Stimulated activated CD4-positive, alpha-beta T cell treated with anti-CD3 and anti-CD28 coated beads, Interleukin-15, amount 100 ng/mL, for 48 hours (primary cell): ENCODE measurements at regions not wholly inside any gene's neighbourhood (a gene's known extent, or its start where the extent isn't known, plus 50 kb on each side); places are given as distances from the start of the nearest gene placed in this dataset.

ENCODE experiments used
- DNase-seq, 2 donors: peaks; one replicate each; pipeline ENCODE4 v3.0.0-alpha.2; 2020; ENCODE audit warnings: low read depth in 2 of 2

DNA sequence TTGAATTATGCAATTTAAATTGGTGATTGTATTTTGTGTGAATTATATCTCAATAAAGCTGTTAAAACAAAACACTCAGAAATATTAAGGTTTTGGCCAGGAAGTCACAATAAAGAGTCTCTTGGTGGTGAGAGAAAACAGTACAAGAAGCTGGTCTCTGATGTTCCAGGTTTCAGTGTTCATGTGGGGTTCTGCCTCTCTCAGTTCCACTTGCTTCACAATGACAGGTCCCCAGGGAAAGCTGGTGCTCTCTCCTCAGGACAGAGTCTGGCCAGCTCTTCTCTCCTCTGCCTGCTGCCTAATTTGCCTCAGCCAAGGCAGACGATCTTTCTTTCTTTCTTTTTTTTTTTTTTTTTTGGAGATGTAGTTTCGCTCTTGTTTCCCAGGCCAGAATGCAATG, 342.9 kb upstream of the PLXNA2 start:
- DNase-seq: no peak

DNA sequence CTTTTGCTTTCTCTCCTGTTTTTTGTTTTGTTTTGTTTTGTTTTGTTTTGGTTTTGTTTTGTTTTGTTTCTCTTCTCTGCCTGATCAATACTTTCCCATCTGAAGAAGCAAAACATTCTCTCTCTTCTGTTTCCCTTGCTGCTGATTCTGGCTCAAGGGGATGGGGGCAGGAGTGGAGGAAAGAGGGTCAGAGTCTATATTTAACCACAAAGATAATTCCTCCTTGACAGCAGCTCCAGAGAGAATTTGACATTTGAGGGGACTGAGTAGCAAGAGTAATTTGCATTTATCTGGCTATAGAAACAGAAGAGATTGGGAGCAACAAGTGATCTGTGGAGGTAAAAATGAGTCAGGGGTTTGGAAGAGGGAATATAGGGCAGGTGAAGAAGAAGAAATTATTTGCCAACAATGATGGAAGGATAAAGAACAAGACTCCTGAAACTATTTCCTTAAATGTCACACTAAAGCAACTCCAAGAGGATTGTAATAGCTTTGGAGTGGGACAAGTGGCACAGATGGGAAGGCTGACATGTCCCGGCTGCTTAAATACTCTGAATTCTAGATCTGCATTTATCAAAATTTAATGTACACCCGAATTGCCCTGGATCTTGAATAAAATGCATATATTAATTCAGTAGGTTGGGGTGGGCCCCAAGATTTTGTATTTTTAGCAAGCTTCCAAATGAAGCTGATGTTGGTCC, 349.3 kb upstream of the PLXNA2 start:
- no peak for DNase-seq

DNA sequence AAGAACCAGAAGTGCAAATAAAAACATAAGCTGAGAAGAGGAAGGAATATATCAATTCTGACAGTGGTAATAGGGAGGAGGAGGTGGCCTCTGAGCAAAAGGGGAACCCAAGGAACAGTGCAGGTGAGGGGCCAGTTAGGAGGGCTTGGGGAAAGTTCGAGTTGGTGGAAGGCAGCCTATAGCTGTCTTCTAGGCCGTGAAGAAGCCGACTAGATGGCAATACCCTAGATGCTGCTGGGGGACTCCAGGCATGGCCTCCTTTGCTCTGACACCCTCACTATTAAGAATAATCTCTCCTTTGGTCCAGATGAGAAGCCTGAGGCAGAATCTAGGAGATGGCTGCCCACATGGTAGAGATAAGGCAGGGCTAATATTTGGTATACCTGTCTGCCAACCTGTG, 351.1 kb upstream of the PLXNA2 start:
- DNase-seq: no peak

DNA sequence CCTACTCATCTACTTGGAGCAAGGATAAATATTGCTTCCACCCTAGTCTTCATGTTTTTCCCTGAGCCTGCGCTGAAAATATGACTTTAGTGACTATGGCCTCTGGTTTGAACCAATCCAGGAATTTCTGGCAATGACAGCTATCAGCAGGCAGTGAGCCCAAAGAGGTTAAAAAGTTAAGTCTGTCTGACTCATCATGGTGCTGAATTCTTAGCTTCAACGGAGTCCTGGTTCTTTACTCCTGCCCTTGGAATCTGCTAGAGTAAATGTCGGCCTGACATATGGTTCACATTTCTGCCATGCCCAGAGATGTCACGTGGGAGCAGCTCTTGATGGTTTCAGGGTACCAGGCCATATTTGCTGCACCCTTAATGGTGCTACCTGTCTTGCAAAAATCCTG, 351.6 kb upstream of the PLXNA2 start:
- no peak for DNase-seq

DNA sequence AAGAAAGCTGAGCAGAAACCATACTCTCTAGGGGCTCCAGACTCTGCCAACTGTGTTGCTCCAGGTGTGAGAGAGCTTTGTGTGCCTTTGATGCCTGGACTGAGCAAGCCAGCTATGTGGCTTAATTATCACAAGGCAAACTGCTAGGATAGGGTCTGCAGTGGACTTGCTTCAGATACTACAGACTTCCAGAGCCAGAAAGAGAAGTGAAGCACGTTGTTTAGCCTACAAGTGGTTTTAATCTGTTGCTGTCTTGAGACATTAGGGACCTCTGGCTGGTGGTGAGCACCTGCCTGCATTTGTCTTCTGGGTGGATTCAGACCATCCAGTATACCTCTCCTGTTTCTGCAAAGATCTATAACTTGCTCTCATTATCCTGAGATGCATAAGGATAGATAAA, 353.4 kb upstream of the PLXNA2 start:
- no peak for DNase-seq

DNA sequence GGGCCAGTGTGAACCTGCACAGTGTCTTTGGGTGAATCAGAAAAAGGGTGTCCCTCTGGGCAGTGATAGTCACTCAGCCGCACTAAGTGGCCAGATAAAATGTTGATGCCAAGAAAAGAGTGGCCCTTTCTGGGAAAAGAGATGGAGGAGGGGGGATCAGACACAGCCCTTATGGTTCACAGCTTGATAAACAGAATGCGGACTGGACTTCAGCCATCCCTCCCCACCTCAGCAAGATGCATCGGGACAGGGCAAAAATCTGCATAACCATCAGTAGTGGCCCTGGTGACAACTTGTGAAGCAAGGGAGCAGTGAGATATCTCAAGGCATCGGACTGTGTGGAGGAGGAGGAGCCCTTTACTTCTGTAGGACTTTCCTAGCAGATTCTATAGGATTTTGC, 353.8 kb upstream of the PLXNA2 start:
- no peak for DNase-seq

DNA sequence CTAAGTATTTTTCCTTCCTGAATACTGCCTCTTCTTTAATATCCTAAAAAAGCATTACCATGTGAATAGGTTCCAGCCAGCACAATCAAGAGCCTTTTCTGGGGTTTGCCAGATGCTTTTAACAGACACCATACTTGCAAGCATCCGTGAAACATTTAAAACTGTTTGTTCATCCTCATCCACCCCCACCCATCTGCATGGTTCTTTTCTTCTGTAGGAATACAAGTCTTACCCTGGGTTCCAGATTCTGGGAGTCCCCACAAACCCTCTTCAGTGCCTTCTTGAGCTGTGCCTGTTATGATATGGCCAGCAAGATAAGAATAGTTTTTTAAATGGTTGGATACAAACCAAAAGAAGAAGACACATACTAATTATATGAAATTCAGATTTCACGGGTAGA, 354.9 kb upstream of the PLXNA2 start:
- DNase-seq: no peak

DNA sequence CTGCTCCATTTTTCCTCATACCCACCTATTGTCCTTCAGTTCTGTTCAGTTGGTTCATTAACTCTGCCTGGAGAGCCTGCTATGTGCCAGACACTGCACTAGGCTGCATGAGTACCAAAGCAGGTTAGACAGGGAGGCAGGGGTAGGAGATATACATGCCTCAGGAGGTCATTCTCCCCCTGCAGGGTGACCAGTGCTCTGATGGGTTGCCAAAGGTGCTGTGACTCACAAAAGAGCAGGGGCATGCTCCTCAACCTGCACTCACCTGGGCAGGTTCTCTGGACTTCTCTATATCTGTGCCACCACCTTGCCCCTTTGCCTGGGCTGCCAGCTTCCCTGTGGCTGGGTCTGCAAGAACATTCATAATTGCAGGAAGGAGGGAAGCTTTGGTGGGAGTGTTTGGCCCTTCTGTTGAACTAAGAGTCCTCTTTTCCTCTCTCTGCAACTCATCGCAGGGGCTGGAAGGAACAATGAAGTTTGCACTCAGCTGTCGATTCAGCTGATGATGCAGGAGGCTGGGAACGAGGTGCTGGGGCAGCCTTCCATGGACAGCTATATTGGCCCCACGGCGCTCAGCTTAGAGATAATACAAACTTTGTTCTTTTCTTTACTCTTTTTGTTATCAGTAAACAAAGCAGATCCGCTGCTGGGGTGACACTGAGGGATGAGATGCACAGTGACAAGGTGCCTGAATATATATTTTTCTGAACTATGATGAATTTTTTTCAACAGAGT, 356.4 kb upstream of the PLXNA2 start:
- no peak for DNase-seq

DNA sequence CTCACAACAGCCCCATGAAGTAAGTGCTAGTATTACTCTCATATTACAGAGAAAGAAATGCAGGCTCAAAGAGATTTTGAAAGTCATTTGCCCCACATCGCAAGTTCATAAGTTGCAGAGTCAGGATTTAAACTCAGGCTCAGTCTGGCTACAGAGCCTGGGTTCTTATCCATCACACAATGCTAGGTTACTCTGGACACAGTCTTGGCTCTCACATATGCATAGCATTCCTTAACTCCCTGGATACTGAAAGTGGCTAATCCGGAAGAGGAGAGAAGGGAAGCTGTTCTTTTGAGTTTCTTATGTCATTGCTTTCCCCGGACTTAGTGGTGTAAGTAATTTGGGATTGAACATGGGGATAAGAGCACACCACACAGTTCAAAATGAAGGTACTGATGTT, 357.4 kb upstream of the PLXNA2 start:
- no peak for DNase-seq

DNA sequence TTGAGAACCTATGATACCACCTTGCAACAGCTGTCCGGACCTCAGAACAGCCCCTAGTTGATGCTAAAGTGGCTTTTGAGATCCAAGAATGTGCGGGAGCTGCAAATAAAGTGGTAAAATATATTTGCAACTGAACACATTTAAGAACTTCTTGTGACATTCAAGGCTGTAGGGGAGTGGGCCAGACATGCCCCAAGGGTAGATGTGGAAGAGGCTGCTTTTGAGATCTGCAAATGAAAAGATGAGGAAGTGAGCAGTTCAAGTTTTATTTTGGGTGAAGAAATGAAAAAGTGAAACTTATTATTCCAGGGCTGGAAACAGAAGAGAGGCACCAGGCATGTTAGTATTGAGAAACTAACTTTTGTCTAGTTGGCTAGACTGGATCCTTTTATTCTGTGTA, 359.5 kb upstream of the PLXNA2 start:
- no peak for DNase-seq

DNA sequence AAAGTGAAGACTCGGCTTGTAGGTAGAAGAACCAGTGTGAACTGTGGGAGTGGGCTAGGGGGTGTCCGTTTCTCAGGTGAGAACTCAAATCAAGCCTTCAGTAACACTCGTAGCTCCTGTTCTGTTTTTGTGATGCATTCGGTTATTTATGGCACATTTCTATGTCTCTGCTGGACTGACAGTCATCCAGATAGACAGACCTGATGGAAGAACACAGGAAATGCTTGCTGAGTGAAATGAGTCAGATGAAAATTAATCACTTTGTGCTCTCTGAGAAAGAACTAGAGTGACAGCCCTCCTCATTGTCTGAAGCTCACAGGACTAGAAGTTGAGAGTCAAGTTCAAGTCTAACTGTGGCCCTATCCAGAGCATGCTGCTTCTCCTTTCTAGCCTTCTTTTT, 360.1 kb upstream of the PLXNA2 start:
- no peak for DNase-seq

DNA sequence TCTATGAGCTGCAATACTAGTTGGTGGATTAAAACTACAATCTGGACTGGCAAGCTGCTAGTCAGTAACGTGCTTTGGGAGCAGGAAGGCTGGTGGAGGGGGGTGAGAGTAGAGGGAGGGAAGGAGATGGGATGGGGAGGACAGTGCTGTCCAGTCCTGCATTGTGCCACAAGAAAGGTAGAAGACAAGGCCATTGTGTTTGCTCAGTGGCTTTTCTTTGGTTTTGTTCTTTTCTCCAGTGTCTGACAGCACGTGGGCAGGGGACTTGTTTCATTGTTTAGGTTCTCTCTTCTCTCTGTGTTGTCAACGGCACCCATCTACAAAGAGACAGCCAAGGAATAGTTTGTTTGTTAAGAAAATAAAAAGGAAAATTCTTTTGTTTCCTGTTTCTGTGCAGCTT, 362.8 kb upstream of the PLXNA2 start:
- DNase-seq: no peak

DNA sequence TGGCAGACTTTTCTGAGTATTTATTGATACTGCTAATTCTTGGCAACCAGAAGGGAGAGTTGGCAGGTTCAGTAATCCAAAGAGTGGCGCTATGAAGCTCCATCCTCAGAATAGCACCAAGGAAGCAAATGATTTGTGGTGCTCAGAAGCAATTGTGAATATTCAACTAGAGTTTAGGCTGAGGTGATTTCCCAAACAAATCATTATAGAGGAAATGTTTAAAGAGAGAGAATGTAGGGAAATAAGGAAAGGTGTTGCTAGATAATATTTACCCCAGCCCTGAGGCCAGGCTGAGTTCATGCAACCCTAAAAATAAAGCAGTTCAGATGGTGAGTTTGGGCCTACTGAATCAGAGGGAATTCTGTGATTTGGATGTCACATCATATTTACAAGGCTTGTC, 363.4 kb upstream of the PLXNA2 start:
- no peak for DNase-seq

DNA sequence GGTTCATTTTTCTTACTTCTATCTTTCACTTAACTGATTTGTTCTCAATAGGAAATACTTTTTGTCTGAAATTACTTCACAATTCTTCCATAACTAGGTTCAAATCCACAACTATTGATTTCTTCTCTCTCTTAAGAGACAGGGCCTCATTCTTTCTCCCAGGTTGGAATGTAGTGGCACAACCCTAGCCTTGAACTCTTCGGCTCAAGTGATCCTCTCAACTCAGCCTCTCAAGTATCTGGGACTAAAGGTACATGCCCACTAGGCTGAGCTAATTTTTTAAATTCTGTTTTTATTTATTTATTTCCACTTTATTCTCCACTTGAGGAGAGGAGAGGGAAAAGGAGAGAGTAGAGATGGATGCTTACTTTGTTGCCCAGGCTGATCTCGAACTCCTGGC, 370.4 kb upstream of the PLXNA2 start:
- no peak for DNase-seq

DNA sequence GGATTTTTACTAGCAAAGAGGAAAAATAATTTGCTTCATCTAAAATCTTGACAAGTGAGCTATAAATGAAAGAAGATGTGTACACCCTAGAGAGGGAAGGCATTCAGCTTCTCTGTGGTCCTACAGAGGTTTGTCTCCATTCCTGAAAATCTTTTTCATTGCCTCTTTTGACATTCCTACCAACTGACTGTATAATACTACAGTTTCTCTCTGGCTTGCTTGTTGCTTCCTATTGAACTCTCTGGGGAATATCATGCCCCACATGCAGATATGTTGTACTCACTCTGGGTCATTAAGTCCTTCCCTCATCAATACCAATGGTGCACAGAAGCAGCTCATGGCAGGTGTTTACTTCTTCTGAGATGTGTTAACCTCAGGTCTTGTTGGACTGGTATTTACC, 371.2 kb upstream of the PLXNA2 start:
- DNase-seq: no peak

DNA sequence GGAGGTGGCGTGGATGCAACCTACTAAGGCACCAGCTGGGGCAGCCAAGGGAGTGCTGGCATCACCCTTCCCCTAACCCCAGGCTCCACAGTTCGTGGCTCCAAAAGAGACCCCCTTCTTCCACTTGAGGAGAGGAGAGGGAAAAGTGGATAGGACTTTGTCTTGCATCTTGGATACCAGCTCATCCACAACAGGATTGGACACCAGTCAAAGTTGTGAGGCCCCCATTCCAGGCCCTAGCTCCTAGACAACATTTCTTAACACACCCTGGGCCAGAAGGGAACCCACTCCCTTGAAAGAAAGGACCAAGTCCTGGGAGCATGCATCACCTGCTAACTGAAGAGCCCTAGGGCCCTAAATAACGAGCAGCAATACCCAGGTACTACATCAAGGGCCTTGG, 372.6 kb upstream of the PLXNA2 start:
- DNase-seq: no peak

DNA sequence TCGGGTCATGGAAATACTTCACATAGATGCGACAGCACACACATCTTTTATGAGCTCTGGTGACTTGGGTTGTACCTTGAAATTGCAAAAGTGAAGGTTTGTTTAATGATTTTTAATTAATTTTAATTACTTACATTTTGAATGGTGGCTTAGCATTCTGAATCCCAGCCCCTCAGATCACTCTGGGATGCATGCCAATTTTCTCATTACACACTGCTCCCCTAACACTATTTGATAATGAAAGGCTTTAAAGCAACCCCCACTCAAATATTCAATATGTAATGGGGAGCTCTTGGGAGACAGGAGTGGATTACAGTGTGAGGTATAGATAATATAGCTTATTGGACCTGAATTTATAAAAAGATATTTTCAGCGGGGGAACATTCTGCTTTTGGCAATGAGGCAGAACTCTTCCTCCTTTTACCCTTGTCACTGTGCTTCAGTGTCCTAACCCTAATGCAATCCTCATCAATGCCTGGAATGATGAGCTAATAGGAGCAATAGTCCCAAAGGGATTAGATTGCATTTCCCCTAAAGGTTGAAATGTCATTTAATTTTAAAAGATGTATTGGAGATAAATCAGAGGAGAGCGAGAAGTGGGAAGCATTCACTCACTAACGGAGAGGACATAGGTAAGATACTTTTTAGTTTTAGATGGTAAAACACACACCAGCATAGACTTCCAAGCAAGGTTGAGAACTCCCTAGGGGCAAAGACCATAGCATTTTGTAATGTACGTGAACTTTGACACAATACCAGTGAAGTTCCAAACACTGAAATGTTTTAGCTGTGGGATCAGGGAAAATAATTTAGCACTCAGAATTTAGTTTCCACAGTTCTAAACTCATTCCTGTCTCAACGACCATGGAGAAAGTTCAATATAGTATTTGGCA, 384.1 kb upstream of the PLXNA2 start:
- no peak for DNase-seq

DNA sequence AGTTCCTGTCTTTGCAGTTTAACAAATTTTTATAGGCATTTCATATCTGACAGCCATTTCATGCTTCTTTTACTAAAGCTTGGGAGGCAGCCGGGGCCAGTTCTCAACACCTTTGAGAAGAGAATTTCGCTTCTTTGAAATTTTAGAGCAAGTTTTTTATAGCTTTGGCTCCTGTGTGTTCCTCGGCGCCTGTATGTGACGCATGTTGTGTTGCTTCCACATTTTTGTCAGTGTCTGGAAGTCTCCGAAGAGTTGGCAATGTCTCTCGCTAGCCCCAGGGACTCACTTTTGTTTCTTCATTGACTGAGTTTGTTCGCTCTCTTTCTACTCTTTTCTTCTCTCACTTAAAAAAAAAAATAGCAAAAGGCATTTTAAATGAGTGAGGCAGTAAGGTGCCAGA, 386.9 kb upstream of the PLXNA2 start:
- no peak for DNase-seq

DNA sequence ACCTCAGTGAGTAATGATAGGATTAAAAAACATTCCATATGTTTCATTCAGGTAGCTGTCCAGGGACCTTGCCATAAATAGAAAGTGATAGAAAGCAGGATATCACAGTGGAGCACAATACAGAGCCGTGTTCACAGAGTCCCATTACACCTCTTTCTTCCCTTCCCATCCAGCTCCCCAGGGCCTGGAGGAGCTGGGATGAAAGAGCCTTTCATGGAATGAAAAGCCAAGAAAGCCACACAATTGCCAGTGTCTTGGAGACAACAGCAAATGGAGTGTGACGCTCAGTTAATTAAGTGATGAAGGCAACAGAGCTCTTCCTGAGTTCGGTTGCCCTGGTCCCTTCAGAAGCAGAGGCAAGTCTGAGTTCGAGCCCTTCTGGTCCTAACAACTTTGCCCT, 387.3 kb upstream of the PLXNA2 start:
- no peak for DNase-seq

DNA sequence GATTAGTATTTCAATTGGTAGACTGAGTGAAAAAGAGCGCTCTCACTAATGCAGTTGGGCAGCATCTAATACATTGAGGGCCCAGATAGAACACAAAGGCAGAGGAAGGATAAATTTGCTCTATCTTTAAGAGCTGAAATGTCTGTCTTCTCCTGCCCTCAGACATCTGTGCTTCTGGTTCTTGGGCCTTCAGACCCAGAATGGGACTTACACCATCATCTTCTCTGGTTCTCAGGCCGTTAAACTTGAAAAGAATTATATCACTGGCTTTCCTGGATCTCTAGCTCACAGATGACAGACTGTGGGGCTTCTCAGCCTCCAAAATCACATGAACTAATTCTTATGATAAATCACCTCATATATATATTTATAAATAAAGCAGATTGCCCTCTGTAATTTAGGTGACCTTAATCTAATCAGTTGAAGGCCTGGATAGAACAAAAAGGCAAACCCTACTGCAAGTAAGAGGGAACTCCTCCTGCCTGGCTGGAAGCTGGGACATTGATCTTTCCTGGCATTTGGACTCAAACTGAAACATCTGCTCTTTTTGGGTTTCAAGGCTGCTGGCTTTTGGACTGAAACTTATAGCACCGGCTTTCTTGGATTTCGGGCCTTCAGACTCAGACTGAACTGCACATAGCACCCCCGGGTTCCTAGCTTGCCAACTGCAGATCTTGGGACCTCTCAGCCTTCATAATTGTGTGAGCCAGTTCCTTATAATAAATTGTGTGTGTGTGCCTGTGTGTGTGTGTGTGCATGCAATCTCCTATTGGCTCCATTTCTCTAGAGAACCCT, 390.4 kb upstream of the PLXNA2 start:
- no peak for DNase-seq

DNA sequence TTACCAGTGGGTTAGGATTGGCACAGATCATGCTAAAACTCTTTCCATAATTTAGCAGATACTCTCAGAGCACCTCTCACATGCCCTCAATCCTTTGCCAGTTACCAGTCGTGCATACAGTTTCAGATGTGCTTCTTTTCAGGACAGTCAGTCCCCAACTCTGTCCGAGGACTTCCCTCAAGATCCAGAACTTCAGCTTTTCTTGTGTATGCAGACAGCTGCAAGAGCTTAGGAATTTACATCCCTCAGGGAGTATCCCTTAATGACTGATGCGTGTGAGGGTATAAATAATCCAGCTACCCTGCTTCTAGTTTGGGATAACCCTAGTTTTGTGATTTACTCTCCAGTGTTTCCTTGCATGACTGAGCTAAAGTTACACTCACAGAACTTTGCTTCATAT, 393.0 kb upstream of the PLXNA2 start:
- DNase-seq: no peak

DNA sequence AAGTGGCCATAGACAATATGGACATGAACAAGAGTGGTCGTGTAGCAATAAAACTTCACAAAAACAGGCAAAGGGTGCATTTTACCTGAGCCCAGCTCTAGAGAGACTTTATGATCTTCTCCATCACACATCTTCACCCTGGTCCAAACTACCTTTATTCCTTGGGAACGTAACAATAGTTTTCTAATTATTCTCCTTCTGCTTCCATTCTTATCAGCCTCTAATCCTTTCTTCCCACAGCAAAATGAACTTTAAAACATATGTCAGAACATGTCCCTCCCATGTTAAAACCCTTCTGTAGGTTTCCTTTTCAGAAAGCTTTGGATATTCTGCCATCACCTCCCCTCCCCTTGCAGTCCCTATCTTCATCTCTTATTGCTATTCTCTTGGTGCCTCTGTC, 395.2 kb upstream of the PLXNA2 start:
- no peak for DNase-seq
